SK-N-SH (cell line): ENCODE measurements at regions not wholly inside any gene's neighbourhood (a gene's known extent, or its start where the extent isn't known, plus 50 kb on each side); places are given as distances from the start of the nearest gene placed in this dataset.

Source experiments
- CTCF ChIA-PET: fragments of 300-600, 350-600 bp; formaldehyde crosslinking; extraction: SDS; loops from one replicate; lab custom pipeline; 2021; lab: Yijun Ruan, JAX
- POLR2A ChIA-PET: fragments of 350-600 bp; sonication (Branson Sonifier 250); formaldehyde crosslinking; extraction: SDS; loops from one replicate; lab custom pipeline; 2020; ENCODE audit warnings: antibody characterized with exemption, inconsistent platforms; lab: Yijun Ruan, JAX
- DNase-seq: peaks from one replicate; pipeline ENCODE4 v3.0.0; 2012
- H2AFZ ChIP-seq: fragments of 200-600 bp; sonication (generic); 2 replicates; pipeline ENCODE4 v1.8.1; 2016; ENCODE audit warnings: antibody characterized with exemption, mild to moderate bottlenecking, low read depth
- H3F3A ChIP-seq: fragments of 200-600 bp; sonication (generic); replicated peaks from 2 replicates; pipeline ENCODE3; 2016; ENCODE audit warnings: antibody characterized with exemption, mild to moderate bottlenecking; ENCODE audit not compliant: insufficient read depth
- H3K27ac ChIP-seq, 2 experiments: fragments of 200-500 bp in 1 of 2; fragments of 200-600 bp in 1 of 2; sonication (Bioruptor generic) in 1 of 2; sonication (generic), shearing (Covaris generic) in 1 of 2; 2 replicates each; pipeline versions ENCODE4 v1.5.1 to v1.6.1; 2014 to 2016; ENCODE audit warnings: low read depth in 2 of 2, inconsistent platforms in 1 of 2, low read length in 1 of 2, mild to moderate bottlenecking in 1 of 2, mixed read lengths in 1 of 2
- H3K27me3 ChIP-seq: fragments of 200-600 bp; sonication (generic), shearing (Covaris generic); 2 replicates; pipeline ENCODE4 v1.6.1; 2016; ENCODE audit warnings: mixed run types; ENCODE audit not compliant: insufficient read depth
- H3K36me3 ChIP-seq, 2 experiments: fragments of 200-500 bp in 1 of 2; fragments of 200-600 bp in 1 of 2; sonication (Bioruptor generic) in 1 of 2; sonication (generic) in 1 of 2; replicated peaks in 1 of 2; 2 replicates each; pipeline versions ENCODE3 to v1.5.1; 2014 to 2016; ENCODE audit warnings: low read length in 1 of 2, mild to moderate bottlenecking in 1 of 2; ENCODE audit not compliant: insufficient read depth in 2 of 2, control insufficient read depth in 1 of 2
- H3K4me1 ChIP-seq, 2 experiments: fragments of 200-500 bp in 1 of 2; fragments of 200-600 bp in 1 of 2; sonication (Bioruptor generic) in 1 of 2; sonication (generic), shearing (Covaris generic) in 1 of 2; 2 replicates each; pipeline versions ENCODE4 v1.5.1 to v1.6.1; 2014 to 2016; ENCODE audit warnings: low read depth in 1 of 2, low read length in 1 of 2, mixed run types in 1 of 2; ENCODE audit not compliant: insufficient read depth in 2 of 2, control insufficient read depth in 1 of 2
- H3K4me2 ChIP-seq: fragments of 200-600 bp; sonication (generic), shearing (Covaris generic); 2 replicates; pipeline ENCODE4 v1.6.1; 2017; ENCODE audit warnings: mixed run types
- H3K4me3 ChIP-seq, 2 experiments: fragments of 200-500 bp in 1 of 2; fragments of 200-600 bp in 1 of 2; sonication (Bioruptor generic) in 1 of 2; sonication (generic), shearing (Covaris generic) in 1 of 2; 2 replicates each; pipeline versions ENCODE4 v1.5.1 to v1.8.1; 2014 to 2016; ENCODE audit warnings: low read depth in 2 of 2, inconsistent platforms in 1 of 2, low read length in 1 of 2, mild to moderate bottlenecking in 1 of 2, mixed read lengths in 1 of 2, moderate library complexity in 1 of 2
- H3K79me2 ChIP-seq: fragments of 200-600 bp; sonication (generic); 2 replicates; pipeline ENCODE4 v1.8.1; 2017; ENCODE audit warnings: mild to moderate bottlenecking; ENCODE audit not compliant: insufficient read depth
- H3K9ac ChIP-seq: fragments of 200-600 bp; sonication (generic); 2 replicates; pipeline ENCODE4 v1.6.1; 2017; ENCODE audit warnings: mixed run types
- H3K9me2 ChIP-seq: fragments of 200-600 bp; sonication (generic); 2 replicates; pipeline ENCODE4 v1.6.1; 2017; ENCODE audit warnings: mixed run types
- H3K9me3 ChIP-seq: fragments of 200-600 bp; sonication (generic); 2 replicates; pipeline ENCODE4 v1.6.1; 2017; ENCODE audit warnings: mixed run types, mild to moderate bottlenecking, moderate library complexity
- H4K20me1 ChIP-seq: fragments of 200-600 bp; sonication (generic); 2 replicates; pipeline ENCODE4 v1.6.1; 2017; ENCODE audit warnings: mild to moderate bottlenecking, mixed run types; ENCODE audit not compliant: insufficient read depth
- EP300 ChIP-seq, 2 experiments: IDR thresholded peaks; 2 replicates each; pipeline versions ENCODE4 v1.4.0 to v1.6.1; 2012; ENCODE audit warnings: borderline replicate concordance in 1 of 2, low read depth in 1 of 2, low read length in 1 of 2
- EZH2phosphoT487 ChIP-seq: fragments of 200-600 bp; sonication (generic); IDR thresholded peaks from 2 replicates; pipeline ENCODE4 v1.6.1; 2017; ENCODE audit warnings: low read depth, mixed run types, mild to moderate bottlenecking, antibody characterized with exemption, moderate library complexity, borderline replicate concordance
- FOSL2 ChIP-seq: IDR thresholded peaks from 2 replicates; pipeline ENCODE4 v1.4.0; 2012; ENCODE audit warnings: low read depth, mild to moderate bottlenecking, moderate library complexity, borderline replicate concordance
- FOXM1 ChIP-seq: IDR thresholded peaks from 2 replicates; pipeline ENCODE4 v1.4.0; 2012; ENCODE audit warnings: low read depth, mild to moderate bottlenecking
- GABPA ChIP-seq: IDR thresholded peaks from 2 replicates; pipeline ENCODE4 v1.4.0; 2012; ENCODE audit warnings: low read depth, mild to moderate bottlenecking
- MEF2A ChIP-seq: IDR thresholded peaks from 2 replicates; pipeline ENCODE4 v1.4.0; 2012; ENCODE audit warnings: low read depth, borderline replicate concordance
- MXI1 ChIP-seq: IDR thresholded peaks from 2 replicates; pipeline ENCODE4 v1.6.1; 2012; ENCODE audit warnings: mild to moderate bottlenecking, low read depth, low read length, improper control_type of control experiment
- RCOR1 ChIP-seq: fragments of 150-350 bp; IDR thresholded peaks from 2 replicates; pipeline ENCODE4 v1.6.1; 2017; ENCODE audit warnings: antibody characterized with exemption, low read length
- SIN3A ChIP-seq: IDR thresholded peaks from 2 replicates; pipeline ENCODE4 v1.6.1; 2012; ENCODE audit warnings: low read depth, mild to moderate bottlenecking, low read length, moderate library complexity, borderline replicate concordance
- TEAD4 ChIP-seq: IDR thresholded peaks from 2 replicates; pipeline ENCODE4 v1.4.0; 2012; ENCODE audit warnings: mild to moderate bottlenecking, borderline replicate concordance; ENCODE audit not compliant: insufficient read depth
- YY1 ChIP-seq: IDR thresholded peaks from 2 replicates; pipeline ENCODE4 v1.4.0; 2012; ENCODE audit warnings: low read depth, mild to moderate bottlenecking
- WGBS: methylation state at CpG from one replicate; pipeline ENCODE4 v1.1.6; 2017; ENCODE audit warnings: low lambda C conversion rate; 5-methylcytosine and 5-hydroxymethylcytosine counted together
- TF ChIP-seq, protein P1 (sequence below): IDR thresholded peaks from 2 replicates; pipeline ENCODE4 v1.4.0; 2012; ENCODE audit warnings: low read depth
- TF ChIP-seq, protein P2 (sequence below): fragments of 200-600 bp; sonication (generic); IDR thresholded peaks from 2 replicates; pipeline ENCODE4 v1.6.1; 2017; ENCODE audit warnings: antibody characterized with exemption, mild to moderate bottlenecking, moderate library complexity
- TF ChIP-seq, protein P3 (sequence below): fragments of 150-350 bp; IDR thresholded peaks from 2 replicates; pipeline ENCODE4 v1.6.1; 2016; ENCODE audit warnings: mild to moderate bottlenecking, low read depth, low read length
- TF ChIP-seq, protein P4 (sequence below): IDR thresholded peaks from 2 replicates; pipeline ENCODE4; 2012
- TF ChIP-seq, protein P5 (sequence below): IDR thresholded peaks from 2 replicates; pipeline ENCODE4 v1.6.1; 2012; ENCODE audit warnings: mild to moderate bottlenecking, low read depth, low read length, moderate library complexity

DNA sequence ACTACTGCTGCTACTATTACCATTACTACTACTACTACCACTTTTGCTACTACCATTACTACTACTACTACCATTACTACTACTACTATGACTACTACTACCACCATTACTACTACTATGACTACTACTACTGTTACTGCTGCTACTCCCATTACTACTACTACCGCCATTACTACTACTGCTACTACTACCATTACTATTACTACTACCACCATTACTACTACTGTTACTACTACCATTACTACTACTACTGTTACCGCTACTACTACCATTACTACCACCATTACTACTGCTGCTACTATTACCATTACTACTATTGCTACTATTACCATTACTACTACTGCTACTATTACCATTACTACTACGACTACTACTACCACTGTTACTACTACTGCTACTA is 209.1 kb downstream of the IRF8 start:
- no peak overlapping the region for H3K4me3 ChIP-seq
- WGBS, result 42% methylated on average over 3 of the region's 3 CpGs
- no peaks in the 10 kb centered on the region for H3K79me2 ChIP-seq
- H3K4me2 ChIP-seq, result no peak overlapping the region
- H4K20me1 ChIP-seq, result no peaks in the 10 kb centered on the region
- TF ChIP-seq FOXM1 (no peak), EP300 (IDR thresholded peaks at IDR 0.05; ENCODE audit: borderline replicate concordance in 1 of 2, low read depth in 1 of 2, low read length in 1 of 2) (no peak), MEF2A (no peak), MXI1 (no peak), EZH2phosphoT487 (no peak), TEAD4 (no peak), FOSL2 (no peak), RCOR1 (no peak), YY1 (no peak), GABPA (no peak), SIN3A (no peak)
- TF ChIP-seq, protein P1, sequence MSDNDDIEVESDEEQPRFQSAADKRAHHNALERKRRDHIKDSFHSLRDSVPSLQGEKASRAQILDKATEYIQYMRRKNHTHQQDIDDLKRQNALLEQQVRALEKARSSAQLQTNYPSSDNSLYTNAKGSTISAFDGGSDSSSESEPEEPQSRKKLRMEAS, result no peak
- TF ChIP-seq, protein P2, sequence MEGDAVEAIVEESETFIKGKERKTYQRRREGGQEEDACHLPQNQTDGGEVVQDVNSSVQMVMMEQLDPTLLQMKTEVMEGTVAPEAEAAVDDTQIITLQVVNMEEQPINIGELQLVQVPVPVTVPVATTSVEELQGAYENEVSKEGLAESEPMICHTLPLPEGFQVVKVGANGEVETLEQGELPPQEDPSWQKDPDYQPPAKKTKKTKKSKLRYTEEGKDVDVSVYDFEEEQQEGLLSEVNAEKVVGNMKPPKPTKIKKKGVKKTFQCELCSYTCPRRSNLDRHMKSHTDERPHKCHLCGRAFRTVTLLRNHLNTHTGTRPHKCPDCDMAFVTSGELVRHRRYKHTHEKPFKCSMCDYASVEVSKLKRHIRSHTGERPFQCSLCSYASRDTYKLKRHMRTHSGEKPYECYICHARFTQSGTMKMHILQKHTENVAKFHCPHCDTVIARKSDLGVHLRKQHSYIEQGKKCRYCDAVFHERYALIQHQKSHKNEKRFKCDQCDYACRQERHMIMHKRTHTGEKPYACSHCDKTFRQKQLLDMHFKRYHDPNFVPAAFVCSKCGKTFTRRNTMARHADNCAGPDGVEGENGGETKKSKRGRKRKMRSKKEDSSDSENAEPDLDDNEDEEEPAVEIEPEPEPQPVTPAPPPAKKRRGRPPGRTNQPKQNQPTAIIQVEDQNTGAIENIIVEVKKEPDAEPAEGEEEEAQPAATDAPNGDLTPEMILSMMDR, result no peak
- TF ChIP-seq, protein P3, sequence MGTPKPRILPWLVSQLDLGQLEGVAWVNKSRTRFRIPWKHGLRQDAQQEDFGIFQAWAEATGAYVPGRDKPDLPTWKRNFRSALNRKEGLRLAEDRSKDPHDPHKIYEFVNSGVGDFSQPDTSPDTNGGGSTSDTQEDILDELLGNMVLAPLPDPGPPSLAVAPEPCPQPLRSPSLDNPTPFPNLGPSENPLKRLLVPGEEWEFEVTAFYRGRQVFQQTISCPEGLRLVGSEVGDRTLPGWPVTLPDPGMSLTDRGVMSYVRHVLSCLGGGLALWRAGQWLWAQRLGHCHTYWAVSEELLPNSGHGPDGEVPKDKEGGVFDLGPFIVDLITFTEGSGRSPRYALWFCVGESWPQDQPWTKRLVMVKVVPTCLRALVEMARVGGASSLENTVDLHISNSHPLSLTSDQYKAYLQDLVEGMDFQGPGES, result no peak
- TF ChIP-seq, protein P4, sequence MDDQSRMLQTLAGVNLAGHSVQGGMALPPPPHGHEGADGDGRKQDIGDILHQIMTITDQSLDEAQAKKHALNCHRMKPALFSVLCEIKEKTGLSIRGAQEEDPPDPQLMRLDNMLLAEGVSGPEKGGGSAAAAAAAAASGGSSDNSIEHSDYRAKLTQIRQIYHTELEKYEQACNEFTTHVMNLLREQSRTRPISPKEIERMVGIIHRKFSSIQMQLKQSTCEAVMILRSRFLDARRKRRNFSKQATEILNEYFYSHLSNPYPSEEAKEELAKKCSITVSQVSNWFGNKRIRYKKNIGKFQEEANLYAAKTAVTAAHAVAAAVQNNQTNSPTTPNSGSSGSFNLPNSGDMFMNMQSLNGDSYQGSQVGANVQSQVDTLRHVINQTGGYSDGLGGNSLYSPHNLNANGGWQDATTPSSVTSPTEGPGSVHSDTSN, result no peak
- TF ChIP-seq, protein P5, sequence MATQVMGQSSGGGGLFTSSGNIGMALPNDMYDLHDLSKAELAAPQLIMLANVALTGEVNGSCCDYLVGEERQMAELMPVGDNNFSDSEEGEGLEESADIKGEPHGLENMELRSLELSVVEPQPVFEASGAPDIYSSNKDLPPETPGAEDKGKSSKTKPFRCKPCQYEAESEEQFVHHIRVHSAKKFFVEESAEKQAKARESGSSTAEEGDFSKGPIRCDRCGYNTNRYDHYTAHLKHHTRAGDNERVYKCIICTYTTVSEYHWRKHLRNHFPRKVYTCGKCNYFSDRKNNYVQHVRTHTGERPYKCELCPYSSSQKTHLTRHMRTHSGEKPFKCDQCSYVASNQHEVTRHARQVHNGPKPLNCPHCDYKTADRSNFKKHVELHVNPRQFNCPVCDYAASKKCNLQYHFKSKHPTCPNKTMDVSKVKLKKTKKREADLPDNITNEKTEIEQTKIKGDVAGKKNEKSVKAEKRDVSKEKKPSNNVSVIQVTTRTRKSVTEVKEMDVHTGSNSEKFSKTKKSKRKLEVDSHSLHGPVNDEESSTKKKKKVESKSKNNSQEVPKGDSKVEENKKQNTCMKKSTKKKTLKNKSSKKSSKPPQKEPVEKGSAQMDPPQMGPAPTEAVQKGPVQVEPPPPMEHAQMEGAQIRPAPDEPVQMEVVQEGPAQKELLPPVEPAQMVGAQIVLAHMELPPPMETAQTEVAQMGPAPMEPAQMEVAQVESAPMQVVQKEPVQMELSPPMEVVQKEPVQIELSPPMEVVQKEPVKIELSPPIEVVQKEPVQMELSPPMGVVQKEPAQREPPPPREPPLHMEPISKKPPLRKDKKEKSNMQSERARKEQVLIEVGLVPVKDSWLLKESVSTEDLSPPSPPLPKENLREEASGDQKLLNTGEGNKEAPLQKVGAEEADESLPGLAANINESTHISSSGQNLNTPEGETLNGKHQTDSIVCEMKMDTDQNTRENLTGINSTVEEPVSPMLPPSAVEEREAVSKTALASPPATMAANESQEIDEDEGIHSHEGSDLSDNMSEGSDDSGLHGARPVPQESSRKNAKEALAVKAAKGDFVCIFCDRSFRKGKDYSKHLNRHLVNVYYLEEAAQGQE, result no peak
- H3K9me3 ChIP-seq, result no peaks in the 10 kb centered on the region
- no peak overlapping the region for H2AFZ ChIP-seq
- H3K27me3 ChIP-seq, result peaks cover 20% of the 10 kb centered on the region
- H3F3A ChIP-seq, result peaks cover 5% of the 10 kb centered on the region
- CTCF ChIA-PET, result no interaction called here
- H3K36me3 ChIP-seq, result no peaks in the 10 kb centered on the region
- POLR2A ChIA-PET, result no interaction called here
- no peaks in the 10 kb centered on the region for H3K4me1 ChIP-seq
- no peaks in the 10 kb centered on the region for H3K9me2 ChIP-seq
- no peak overlapping the region for H3K27ac ChIP-seq
- no peak for DNase-seq
- H3K9ac ChIP-seq, result no peak overlapping the region
